ENCODE measurements at regions not wholly inside any gene's neighbourhood (a gene's known extent, or its start where the extent isn't known, plus 50 kb on each side); places are given as distances from the start of the nearest gene placed in this dataset.

- TF ChIP-seq EZH2phosphoT487 (IDR thresholded peaks at IDR 0.05; ENCODE audit: low read length) (no peak), CTCF (IDR thresholded peaks at IDR 0.05; ENCODE audit: low read length) (no peak)
Measured at GRCh38 chr3:117903226-117903625, 1131.4 kb downstream of the IGSF11 start.

Measured in MM.1S (cell line).